ENCODE measurements at regions not wholly inside any gene's neighbourhood (a gene's known extent, or its start where the extent isn't known, plus 50 kb on each side); places are given as distances from the start of the nearest gene placed in this dataset.

- no CpG with 5 or more reads among the region's 1 CpG for WGBS, 2 experiments (ENCODE audit: extremely low coverage in 2 of 2, insufficient read length in 1 of 2)
- no peaks in the 10 kb centered on the region for H3K27me3 ChIP-seq (ENCODE audit: control insufficient read depth, insufficient read depth, low read length)
- POLR2A ChIA-PET (ENCODE audit: unreplicated experiment) = no interaction called here
- no peaks in the 10 kb centered on the region for H3K4me1 ChIP-seq (ENCODE audit: control insufficient read depth, insufficient read depth, low read length)
- no peak overlapping the region for H3K18ac ChIP-seq (ENCODE audit: low read depth, low read length)
- H3K36me3 ChIP-seq (ENCODE audit: control insufficient read depth, insufficient read depth, low read length) = no peaks in the 10 kb centered on the region
- H3K23ac ChIP-seq (ENCODE audit: low read depth, low read length) = no peak overlapping the region
- H4K20me1 ChIP-seq (ENCODE audit: insufficient read depth, low read length) = no peaks in the 10 kb centered on the region
- H2BK5ac ChIP-seq (ENCODE audit: low read depth, low read length, poor library complexity, severe bottlenecking) = no peak overlapping the region
- no peak overlapping the region for H3K4me3 ChIP-seq (ENCODE audit: insufficient read depth, low read depth, low read length)
- in situ Hi-C loops (cut with MboI; ENCODE audit: low sequenced_read_pairs) = no loop called here
- no peak overlapping the region for H2BK15ac ChIP-seq (ENCODE audit: low read depth, low read length)
- H4K91ac ChIP-seq (ENCODE audit: insufficient read depth, low read depth, low read length) = no peak overlapping the region
- H4K8ac ChIP-seq (ENCODE audit: low read depth in 2 of 2, low read length in 2 of 2) = no peak overlapping the region
- no peak overlapping the region for H2AK9ac ChIP-seq (replicated peaks; ENCODE audit: low read depth, low read length, poor library complexity)
- ATAC-seq (ENCODE audit: low read depth) (no peak), DNase-seq (no peak)
- H3K4me2 ChIP-seq (ENCODE audit: low read depth, low read length) = no peak overlapping the region
- no peak overlapping the region for H2AFZ ChIP-seq (replicated peaks; ENCODE audit: low read length, poor library complexity)
- TF ChIP-seq USF2 (IDR thresholded peaks at IDR 0.05; ENCODE audit: low read depth, low read length) (no peak), ELK1 (IDR thresholded peaks at IDR 0.05; ENCODE audit: borderline replicate concordance, low read depth, low read length) (no peak)
- H2BK20ac ChIP-seq (ENCODE audit: low read depth, low read length) = no peak overlapping the region
- H4K5ac ChIP-seq (ENCODE audit: low read depth, low read length) = no peak overlapping the region
- intact Hi-C loops (cut with micrococcal nuclease) = no loop called here
- H3K56ac ChIP-seq (ENCODE audit: extremely low read depth, insufficient read depth, low read length) = no peak overlapping the region
- H3K14ac ChIP-seq (replicated peaks; ENCODE audit: low read depth, low read length) = no peak overlapping the region
- H3K9ac ChIP-seq (ENCODE audit: low read depth, low read length) = no peak overlapping the region
- no peak overlapping the region for H3K27ac ChIP-seq (ENCODE audit: insufficient read depth, low read length)
- CTCF ChIA-PET = no interaction called here
- no peak overlapping the region for H3K4ac ChIP-seq (ENCODE audit: low read depth, low read length)
- dilution Hi-C loops (cut with HindIII; ENCODE audit: low sequenced_read_pairs, unreplicated experiment) = no loop called here
- no peaks in the 10 kb centered on the region for H3K79me1 ChIP-seq (ENCODE audit: low read depth in 1 of 2, low read length in 2 of 2)
- 0 out of 2 replicates have a peak, but pooled peaks cover 2% of the 10 kb centered on the region for H3K9me3 ChIP-seq (ENCODE audit: control insufficient read depth, insufficient read depth, low read length)
- no peak overlapping the region for H2AK5ac ChIP-seq (ENCODE audit: low read depth, low read length)
- no peak overlapping the region for H2BK120ac ChIP-seq (ENCODE audit: low read depth, low read length)
- BruUV-seq (replicated peaks) = no TSS peak
- H3K9me1 ChIP-seq (ENCODE audit: insufficient read depth, low read length) = no peaks in the 10 kb centered on the region
Measured at GRCh38 chr5:63128761-63129160, 550.1 kb downstream of the LRRC70 start.

Measured in IMR-90 (cell line).